T-helper 1 cell (primary cell): ENCODE measurements at regions not wholly inside any gene's neighbourhood (a gene's known extent, or its start where the extent isn't known, plus 50 kb on each side); places are given as distances from the start of the nearest gene placed in this dataset.
"Not testable (repeated sequence)": the region's sequence is repeated elsewhere in the genome, so short reads cannot be mapped to it uniquely, and the experiment has no call there.

Experiments used
- DNase-seq, 5 donors: peaks; one replicate each; pipeline ENCODE4 v3.0.0-alpha.2; 2012 to 2020

DNA sequence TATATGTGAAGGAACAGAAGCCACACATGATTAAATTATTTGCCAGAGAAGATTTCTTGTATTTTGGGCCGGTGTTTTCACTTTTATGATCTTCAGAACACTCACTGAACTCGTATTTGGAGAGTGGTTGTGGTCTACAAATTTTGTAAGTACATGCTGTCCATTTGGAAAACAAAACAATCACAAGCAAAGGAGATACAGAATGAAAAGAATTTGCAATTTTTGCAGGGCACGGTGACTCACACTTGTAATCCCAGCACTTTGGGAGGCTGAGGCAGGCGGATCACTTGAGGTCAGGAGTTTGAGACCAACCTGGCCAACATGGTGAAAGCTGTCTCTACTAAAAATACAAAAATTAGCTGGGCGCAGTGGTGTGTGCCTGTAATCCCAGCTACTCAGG is 282.0 kb downstream of the C1D start:
- DNase-seq: not testable (repeated sequence)

DNA sequence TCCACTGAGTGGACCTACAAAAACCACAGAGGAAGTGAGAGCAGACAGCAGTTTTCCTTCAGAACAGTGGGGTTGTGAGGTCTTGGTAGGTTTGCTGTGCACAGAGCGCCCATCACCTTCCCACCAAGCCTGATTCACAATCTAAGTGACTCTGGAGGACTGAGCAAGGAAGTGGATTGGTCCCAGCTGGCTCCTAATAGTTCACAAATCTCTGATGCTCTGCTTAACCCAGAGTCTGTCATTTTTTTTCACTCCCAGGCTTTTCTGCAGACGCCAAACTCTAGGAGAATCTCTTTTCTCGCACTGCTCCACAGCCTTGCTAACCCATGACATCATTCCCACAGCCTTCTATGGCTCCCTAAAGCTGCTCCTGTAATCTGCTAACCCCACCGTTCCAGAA is 280.4 kb downstream of the C1D start:
- DNase-seq: no peak

DNA sequence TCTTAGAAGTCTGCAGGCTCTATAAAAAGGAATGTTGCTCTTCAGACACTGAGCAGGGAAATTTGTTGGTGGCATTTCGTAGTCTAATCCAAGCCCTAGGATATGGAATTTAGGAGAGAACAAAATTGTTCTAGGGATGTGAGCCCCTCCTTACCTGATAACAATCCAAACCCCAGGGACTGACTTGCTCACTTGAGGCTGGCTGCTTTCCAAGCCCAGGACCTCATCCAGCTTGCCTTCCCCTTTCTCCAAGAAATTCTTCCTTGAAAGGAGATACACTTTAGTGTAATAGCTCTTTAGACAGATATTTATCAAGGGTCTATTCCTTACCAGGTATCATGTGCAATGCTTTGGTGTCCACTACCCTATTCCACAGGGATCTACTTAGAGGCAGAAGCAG is 279.8 kb downstream of the C1D start:
- no peak for DNase-seq

DNA sequence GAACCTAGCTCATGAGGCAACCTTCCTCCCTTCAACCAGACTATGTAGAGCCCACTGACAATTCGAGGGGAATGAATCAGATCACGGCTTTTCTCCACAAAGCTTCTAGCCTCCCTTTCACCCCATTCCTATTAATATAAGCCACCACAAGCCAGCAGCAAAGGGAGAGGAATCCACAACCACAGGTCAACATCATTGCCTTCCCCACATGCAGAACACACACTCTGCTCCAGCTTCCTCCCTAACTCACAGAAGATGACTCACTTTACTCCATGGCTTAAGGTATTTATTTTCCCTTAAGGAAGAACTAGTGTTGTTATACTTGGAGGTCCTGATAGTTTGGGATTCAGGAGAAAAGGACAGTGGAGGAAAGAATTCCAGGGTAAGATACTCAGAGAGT is 272.2 kb downstream of the C1D start:
- DNase-seq: no peak

DNA sequence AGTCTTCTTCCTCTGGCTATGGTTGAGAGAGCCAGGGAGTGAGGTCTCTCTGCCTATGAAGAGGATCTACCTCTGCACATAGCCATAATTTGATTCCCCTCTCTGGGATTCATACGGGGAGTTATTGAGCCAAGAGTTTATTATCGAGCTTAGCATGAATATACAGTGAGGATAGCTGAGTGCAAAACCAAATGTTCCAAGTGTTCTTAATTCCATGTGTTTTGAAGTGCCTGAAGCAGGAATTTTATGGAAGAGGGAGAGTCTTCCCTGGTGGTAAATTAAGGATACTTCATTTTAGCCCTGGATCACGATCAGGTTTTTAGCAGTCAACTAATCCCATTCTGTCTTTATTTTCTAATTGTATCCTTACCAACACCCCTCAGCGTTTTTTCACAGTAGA is 270.6 kb downstream of the C1D start:
- no peak for DNase-seq

DNA sequence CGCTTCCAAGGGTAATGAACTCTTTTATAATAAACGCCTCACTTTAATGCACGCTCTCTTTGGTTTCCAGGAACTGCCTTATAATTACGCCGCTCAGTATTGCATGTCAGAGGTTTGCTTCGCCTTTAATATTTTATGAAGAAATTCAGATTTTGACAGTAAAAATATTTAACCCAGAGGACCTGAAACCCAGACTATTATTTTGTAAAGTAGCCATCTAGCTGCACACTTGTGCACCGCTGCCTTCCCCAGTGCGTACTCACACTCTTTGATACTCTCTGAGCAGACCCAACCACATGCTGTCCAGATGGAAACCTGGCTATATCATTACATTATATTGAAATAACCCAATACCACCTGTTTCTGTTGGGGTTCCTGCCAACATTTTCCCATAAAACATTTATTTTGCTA is 270.1 kb downstream of the C1D start:
- no peak for DNase-seq

DNA sequence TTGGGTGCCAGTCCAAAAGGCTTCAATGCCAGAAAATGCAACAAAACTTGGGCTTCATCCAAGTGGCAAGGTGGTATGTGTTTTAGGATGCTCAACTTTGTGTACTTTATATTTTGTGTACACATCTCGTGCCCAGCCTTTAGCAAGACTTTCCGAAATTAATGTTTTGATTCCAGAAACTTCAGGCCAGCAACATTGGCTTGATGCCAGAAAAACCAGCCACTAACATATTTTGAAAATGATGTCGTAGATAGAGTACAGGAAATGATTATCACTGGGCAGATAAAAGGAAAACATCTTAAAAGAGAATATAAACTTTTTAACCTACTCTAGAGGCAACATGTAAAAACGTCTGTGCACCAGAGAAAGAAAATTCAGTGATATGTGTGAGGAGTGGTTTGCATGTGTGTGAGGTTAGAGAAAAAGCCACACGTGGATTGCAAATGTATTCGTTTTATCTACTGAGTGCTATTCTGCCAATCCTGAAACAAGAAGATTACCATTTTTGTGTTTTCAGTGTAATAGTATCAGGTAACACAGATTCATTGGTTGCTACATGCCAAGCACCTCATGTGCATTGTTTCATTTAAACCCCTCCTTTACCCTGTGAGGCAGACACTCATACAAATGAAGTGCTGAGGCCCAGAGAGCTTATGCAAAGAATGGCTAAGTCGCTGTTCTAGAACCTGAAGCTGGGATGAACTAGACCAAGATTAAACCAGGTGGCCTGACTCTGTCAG is 264.8 kb downstream of the C1D start:
- DNase-seq: no peak

DNA sequence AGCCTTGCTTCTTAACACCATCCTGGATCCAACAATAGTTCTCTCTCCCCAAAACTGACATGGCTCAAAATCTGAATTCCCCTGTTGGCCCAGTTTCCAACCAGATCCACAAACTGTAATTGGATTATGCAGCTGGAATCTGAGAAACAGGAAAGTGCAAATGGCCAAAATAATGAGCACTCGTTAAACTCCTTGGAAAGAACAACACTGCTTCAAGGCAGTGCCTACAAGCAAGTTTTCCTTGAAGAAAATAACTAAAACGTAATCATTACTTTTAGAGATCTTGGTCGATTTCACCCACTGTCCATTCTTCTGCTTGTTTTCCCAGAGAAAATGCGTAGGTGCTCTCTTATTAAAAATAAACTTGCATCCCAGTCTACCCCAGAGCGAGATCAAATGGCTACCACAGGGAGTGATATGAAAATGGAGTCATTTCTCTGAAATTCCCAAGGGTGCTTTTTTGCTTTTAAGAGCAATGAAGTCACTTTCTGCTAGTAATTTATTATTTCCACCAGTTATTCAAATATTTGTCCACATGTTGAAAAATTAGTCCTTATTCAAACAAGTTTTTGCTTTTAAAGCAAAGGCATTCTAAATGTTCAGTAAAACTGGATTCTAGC is 264.2 kb downstream of the C1D start:
- no peak for DNase-seq

DNA sequence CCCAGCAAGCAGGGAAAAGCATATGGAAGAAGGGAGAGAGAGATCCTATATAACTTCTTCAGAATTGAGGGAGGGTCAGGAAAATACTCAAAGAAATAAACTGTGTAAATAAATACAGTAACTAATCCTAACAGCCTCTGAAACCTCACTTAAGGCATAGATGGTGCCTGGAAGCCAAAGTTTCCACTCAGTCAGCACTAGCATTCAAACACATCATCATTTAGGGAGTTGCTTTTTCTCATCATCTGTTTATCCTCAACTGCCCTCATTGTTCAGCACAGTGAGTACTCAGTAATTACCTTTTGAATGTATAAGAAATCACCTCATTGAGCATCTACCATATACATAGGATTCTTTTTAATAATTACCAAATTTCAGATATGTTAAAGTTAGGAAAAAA is 262.9 kb downstream of the C1D start:
- DNase-seq: no peak

DNA sequence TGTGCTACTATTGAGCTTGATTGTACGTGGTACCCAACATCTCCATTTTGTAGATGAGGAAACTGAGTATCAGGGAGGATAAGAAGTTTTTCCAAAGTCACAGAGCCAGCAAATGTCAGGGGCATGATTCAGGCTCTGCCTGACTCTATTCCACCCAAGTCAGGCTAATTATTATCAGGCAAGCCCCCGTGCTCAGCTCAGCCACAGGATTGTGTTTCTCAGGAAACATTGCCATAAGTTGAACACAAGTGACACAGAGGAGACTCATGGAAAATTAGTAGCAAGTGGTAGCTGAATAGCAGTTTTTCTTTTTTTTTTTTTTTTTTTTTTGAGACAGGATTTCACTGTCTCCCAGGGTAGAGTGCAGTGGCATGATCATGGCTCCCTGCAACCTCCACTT is 260.5 kb downstream of the C1D start:
- DNase-seq: no peak

DNA sequence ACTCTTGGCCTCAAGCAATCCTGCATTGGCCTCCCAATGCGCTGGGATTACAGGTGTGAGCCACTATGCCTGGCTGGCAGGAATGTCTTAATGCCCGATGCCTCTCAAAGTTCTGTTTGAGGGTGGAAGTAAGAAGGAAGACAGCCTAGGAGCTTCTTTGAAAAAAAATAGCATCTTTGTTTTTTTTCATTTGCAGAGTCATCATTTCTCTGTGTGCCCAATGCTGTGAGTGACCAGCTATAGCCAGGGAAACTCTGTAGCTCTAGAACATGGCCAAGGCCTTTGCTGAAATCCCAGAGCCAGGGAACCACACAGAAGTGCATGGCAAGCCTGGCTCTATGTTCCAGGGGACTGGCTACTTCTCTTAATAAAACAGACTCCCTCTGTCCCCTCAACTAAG is 260.0 kb downstream of the C1D start:
- DNase-seq: no peak

DNA sequence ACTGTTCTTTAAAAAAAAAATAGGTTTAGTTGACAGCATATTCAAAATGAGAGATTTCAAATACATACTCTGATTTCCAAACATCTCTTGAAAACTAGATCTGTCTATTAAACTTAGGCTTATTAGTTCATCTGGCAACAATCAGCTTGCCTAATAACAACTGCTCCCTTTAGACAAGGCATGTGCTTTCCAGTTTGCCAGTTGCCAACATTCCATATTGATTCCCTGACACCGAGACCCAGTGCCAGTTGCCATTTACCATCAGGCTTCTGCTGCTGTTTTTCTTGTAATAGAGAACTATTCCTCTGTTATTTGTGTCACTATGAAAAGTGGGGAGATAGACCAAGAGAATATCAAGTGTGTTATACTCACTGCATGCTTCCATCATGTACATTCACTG is 256.0 kb downstream of the C1D start:
- no peak for DNase-seq

DNA sequence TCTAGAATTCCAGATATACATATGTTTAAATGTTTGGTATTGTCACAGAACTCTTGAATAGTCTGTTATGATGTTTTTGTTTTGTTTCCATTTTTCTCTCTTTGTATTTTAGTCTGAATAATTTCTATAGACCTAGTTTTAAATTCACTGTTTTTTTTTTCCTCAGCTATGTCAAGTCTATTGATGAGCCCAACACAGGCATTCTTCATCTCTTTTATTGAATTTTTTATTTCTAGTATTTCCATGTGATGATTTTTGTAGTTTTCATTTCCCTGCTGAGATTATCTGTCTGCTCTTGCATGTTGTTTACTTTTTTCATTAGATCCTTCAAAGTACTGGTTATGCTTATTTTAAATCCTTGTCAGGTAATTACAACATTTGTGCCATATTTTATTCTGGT is 254.7 kb downstream of the C1D start:
- DNase-seq: no peak

DNA sequence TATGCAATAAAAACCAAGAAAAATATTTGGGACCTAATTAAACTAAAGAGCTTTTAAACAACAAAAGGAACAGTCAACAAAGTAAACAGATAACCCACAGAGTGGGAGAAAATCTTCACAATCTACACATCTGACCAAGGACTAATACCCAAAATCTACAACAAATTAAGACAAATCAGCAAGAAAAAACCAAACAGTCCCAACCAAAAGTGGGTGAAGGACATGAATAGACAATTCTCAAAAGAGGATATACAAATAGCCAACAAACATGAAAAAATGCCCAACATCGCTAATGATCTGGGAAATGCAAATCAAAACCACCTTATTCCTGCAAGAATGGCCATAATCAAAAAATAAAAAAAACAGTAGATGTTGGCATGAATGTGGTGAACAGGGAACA is 250.1 kb downstream of the C1D start:
- no peak for DNase-seq

DNA sequence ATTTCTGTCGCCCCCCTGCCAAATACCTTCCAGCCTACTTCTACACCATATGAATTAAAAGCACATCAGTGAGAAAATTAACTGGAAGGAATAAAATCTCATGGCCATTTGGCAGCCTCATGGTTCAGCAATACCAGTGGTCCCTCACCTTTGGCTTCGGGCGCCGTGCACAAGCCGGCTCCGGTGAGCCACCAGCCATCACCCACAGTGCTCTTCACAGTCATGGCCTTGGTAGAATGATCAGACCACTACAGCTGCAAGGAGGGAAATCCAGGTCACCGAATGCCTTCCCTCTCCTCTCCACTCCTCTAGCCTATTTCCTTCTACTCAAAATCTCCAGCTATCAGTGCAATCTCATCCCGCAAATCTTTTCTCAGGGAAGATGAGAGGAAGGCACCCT is 239.1 kb downstream of the C1D start:
- no peak for DNase-seq

DNA sequence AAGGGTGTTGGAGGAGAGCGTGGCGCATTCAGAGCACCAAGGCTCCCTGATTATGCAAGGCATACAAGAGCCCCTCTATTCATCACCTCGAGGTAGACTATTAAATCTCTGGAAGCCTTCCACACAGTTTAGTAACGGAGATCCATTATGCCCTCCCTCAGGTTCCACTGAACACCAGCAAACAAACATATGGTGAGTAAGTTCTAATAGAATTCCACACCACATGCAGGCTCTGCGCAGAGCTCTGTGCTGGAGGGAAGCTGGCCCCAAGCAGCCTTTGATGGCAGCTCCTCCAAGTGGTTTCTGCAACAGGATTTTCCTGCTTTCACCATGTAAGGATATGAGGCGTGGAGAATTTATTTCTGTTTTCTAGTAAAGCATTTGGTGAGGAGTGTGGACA is 238.6 kb downstream of the C1D start:
- DNase-seq: no peak

DNA sequence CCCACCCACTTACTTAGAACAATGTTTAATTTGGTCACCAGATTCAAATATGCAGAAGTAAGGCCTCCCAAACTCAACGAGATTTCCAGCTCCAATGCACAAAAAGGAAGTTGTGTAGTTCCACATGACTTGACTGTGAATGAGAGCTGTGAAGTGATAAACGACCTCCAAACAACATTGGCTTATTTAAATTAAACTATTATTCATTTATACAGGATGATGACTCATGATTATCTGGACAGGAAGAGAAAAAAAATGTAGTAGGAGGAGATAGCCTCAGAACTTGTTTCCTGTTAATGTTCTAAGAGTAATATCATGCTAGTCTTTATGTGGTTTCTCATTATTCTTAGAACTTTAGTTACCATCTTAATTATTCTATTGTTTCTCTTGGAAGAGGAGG is 237.3 kb downstream of the C1D start:
- DNase-seq: no peak

DNA sequence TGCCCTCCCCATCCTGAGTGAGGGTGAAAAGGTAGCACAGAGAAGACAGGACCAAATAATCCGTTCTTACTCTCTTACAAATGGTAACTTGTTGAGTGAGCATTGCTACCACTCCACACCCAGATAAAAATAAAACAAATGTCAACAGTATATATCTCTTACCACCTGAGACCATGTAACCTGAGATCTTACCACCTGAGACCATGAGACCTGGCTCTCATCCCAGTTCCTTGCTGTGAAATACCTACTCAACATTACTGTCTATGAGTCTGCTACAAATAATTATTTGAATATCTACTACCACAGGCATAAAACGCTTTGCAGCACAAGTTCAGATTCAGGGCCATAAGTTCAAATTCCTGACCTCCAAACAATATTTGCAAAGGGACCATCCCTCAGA is 234.7 kb downstream of the C1D start:
- no peak for DNase-seq

DNA sequence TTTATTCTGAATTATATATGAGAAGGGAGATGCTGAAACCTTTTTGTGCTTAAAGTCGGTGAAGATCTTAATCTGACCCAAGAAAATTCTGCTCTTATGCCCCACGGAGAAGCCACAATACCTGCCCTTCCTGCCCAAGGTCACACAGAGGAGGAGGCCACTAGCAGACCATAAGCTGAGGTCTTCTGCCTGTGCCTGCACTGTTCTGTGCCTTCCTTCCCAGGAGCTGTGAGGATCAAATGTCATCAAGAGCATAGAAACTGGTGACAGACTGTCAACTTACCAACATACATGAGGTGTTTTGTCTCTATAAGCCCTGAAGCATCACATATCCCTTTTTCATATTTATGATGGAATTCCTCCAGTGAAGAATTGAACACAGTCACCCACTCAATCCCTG is 233.3 kb downstream of the C1D start:
- no peak for DNase-seq

DNA sequence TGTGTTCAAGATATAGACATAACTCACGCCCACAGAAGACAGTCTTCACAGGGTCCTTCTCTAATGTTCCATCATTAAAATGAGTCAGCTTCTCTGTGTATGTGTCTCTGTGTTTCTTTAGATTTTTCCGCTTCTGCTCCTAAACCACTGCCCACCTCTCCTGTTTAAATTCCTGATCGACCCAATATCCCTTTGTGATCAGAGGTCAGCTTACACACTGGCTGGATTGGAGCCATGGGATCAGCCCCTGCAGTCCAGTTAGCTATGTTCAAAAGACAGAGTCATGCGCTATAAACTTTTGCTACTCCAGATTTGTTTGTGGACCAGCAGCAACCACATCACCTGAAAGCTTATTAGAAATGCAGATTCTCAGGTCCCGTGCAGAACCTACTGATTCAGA is 229.2 kb downstream of the C1D start:
- no peak for DNase-seq

DNA sequence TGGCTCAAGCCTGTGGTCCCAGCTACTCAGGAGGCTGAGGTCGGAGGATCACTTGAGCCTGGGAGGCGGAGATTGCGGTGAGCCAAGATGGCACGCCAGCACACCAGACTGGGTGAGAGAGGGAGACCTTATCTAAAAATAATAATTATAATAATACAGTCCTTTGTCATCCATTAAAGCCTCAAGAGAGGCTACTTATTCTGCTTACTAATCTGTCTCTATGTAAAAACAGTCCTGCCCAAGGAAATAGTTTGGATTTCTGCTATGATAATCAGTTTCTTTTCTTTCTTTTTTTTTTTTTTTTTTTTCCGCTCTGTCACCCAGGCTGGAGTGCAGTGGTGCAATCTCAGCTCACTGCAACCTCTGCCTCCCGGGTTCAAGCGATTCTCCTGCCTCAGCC is 228.3 kb downstream of the C1D start:
- DNase-seq: no peak

DNA sequence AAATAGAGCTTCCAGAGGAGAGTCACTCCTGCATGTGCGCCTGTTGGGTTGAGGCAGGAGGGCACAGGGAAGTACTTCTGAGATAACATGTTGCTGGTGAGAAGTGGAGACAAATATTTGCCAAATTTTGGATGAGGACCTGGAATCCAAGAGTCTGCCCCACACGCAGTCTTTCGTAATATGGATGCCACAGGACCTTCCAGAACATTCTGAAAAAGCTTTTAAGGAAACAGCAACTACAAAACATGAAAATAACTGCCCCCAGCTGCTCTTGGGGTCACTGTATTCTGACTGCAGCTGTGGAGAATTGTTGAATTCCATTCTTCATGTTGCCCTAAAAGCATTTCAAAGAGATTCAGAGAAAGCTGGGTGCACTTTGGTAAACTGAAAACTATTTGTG is 227.5 kb downstream of the C1D start:
- DNase-seq: no peak

DNA sequence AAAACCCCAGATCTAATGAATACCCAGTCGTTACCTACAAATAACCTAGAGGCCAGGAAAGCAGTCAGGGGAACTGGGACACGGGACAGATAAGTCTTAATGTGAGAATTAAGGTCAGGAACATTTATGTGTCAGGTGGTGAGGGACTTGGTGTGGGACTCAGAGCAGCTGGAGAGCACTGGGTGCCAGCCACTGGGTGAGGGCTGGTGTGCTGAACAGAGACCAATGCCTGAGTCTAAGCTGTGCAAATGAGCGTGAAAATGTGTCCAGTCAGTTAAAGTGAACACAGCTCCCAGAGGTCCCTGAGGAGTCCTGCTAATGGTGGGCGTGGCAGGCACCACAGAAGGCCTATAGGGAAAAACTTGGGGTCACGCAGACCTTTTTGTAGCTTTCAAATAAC is 225.9 kb downstream of the C1D start:
- no peak for DNase-seq

DNA sequence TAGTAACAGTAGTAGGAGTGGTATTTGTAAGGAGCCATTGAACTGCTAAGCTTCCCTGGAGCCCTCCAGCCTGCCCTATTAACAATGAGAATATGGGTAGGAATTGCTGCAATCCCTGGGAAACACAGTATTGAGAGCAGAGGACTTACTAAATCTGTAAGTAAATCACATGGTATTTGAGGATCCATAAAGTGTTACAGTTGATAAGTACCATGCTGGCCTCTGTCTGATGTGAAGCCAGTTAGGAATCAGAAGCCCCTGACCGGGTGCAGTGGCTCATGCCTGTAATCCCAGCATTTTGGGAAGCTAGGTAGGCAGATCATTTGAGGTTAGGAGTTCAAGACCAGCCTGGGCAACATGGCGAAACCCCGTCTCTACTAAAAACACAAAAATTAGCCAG is 224.6 kb downstream of the C1D start:
- DNase-seq: no peak

DNA sequence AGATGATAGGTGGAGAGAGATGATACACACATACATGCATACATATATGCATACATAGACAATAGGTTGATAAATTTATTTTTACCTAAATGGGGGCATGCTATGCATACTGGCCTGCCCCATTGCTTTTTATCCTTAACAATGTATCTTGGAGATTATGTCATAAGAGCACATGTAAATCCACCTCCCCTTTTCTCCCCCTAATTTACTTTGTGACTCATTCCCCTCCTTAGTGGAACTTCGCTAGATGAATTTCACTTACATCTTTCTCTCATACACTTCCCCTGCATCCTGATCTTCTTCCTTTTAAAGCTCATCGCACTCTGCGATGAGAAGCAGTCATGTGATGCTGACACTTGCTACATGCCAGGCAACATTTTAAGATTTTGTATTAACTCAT is 223.6 kb downstream of the C1D start:
- DNase-seq: no peak
